Large intestine (tissue), 3 donors: ENCODE measurements at regions not wholly inside any gene's neighbourhood (a gene's known extent, or its start where the extent isn't known, plus 50 kb on each side); places are given as distances from the start of the nearest gene placed in this dataset.

Experiments used
- DNase-seq, 2 donors: peaks; one replicate each; pipeline versions ENCODE4 v3.0.0 to v3.0.0-alpha.2; 2013
- H3K27ac ChIP-seq: one replicate; pipeline ENCODE4 v1.5.1; 2013; ENCODE audit warnings: low read length
- H3K27me3 ChIP-seq: 2 replicates; pipeline ENCODE4 v1.6.1; 2013; ENCODE audit warnings: low read length; ENCODE audit not compliant: control insufficient read depth, insufficient read depth
- H3K36me3 ChIP-seq: 2 replicates; pipeline ENCODE4 v1.6.1; 2013; ENCODE audit warnings: low read length; ENCODE audit not compliant: control insufficient read depth, insufficient read depth
- H3K4me1 ChIP-seq: one replicate; pipeline ENCODE4 v1.6.1; 2013; ENCODE audit warnings: low read length; ENCODE audit not compliant: control insufficient read depth, insufficient read depth
- H3K4me3 ChIP-seq: one replicate; pipeline ENCODE4 v1.5.1; 2013; ENCODE audit warnings: low read length
- H3K9me3 ChIP-seq: one replicate; pipeline ENCODE4 v1.6.1; 2013; ENCODE audit warnings: mild to moderate bottlenecking, low read depth, low read length, moderate library complexity; ENCODE audit not compliant: control insufficient read depth
- WGBS: methylation state at CpG from one replicate; pipeline ENCODE4 v1.1.5; 2013; ENCODE audit warnings: low lambda C conversion rate; ENCODE audit not compliant: insufficient coverage; 5-methylcytosine and 5-hydroxymethylcytosine counted together

- Histone ChIP-seq H3K9me3 (no peaks in the 10 kb centered on the region), H3K27me3 (no peaks in the 10 kb centered on the region), H3K36me3 (no peaks in the 10 kb centered on the region), H3K27ac (no peak overlapping the region), H3K4me1 (no peaks in the 10 kb centered on the region), H3K4me3 (no peak overlapping the region)
- DNase-seq = no peak
- WGBS = no CpG with 5 or more reads among the region's 1 CpG
Measured at GRCh38 chr11:32262367-32262766, 171.5 kb downstream of the RCN1 start.

DNA sequence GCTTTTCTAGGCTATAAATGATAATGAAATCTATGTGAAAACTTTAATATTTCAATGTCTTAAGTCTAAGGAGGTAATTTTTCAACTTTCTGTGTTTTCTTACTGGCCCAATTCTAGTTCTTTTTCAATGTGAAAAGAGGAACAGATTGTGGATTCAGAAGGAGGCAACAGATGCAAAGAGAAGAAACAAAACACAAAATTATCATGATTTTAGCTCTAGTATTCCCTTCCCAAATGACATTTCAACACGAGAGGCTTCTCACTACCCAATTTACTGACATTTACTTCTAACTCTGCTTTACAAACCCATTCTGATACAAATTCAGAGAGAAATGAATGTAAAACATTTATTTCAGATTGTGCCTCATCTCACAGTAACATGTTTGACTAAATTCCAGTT, 169.4 kb downstream of the WT1 start:
- Histone ChIP-seq H3K9me3 (no peaks in the 10 kb centered on the region), H3K4me3 (no peak overlapping the region), H3K27ac (no peak overlapping the region), H3K4me1 (no peaks in the 10 kb centered on the region), H3K27me3 (no peaks in the 10 kb centered on the region), H3K36me3 (no peaks in the 10 kb centered on the region)
- WGBS = no CpG with 5 or more reads among the region's 1 CpG
- no peak for DNase-seq

DNA sequence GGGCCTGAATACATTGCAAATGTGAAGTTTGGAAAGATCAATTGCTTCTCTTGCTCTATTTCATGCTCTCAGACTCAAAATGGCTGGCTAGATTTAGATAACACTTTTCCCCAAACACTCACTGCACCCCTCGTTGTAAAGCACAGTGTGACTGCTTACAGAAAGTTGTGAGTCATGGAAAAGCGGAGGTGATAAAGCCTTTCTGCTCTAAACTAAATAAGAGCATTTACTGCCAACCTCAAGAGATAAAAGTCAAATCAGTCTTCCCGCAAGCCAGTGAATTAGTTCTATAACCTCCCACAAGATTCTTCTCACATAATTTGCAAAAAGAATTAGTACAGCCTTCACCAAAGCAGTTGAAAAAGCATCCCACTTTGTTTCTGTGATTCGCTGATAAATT, 168.7 kb downstream of the WT1 start:
- H3K27me3 ChIP-seq = no peaks in the 10 kb centered on the region
- 80% methylated on average over 1 of the region's 4 CpGs for WGBS
- no peaks in the 10 kb centered on the region for H3K4me1 ChIP-seq
- H3K27ac ChIP-seq = no peak overlapping the region
- no peaks in the 10 kb centered on the region for H3K36me3 ChIP-seq
- no peaks in the 10 kb centered on the region for H3K9me3 ChIP-seq
- DNase-seq = no peak
- H3K4me3 ChIP-seq = no peak overlapping the region

DNA sequence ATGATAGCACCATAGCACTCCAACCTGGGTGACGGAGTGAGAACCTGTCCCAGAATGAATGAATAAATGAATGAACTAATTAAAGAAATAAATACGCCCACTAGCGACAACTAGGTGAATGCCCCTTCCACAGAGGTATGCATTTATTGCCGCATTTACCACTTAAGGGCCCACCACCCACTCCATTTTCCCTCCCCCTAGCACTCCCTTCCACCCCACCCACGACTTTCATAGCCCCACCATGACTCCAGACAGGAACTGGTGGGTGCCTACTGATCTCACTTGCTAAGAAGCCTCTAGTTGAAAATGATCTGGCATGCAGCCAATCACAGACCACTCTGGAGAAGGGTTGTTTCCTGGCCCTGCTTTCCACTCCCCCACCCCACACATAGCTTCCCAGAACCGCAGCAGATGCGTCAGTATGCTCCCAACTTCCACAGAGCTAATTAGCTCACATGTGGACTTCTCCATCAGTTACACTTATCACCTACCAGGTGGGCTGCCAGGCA, 167.6 kb downstream of the WT1 start:
- Histone ChIP-seq H3K27ac (no peak overlapping the region), H3K36me3 (no peaks in the 10 kb centered on the region), H3K4me3 (no peak overlapping the region), H3K9me3 (no peaks in the 10 kb centered on the region), H3K4me1 (no peaks in the 10 kb centered on the region), H3K27me3 (no peaks in the 10 kb centered on the region)
- WGBS = no CpG with 5 or more reads among the region's 7 CpGs
- no peak for DNase-seq

GRCh38 chr11:32273931-32274330, 161.4 kb downstream of the WT1 start:
- 82% methylated on average over 2 of the region's 4 CpGs for WGBS
- no peaks in the 10 kb centered on the region for H3K36me3 ChIP-seq
- no peaks in the 10 kb centered on the region for H3K9me3 ChIP-seq
- DNase-seq = no peak
- H3K27me3 ChIP-seq = no peaks in the 10 kb centered on the region
- H3K27ac ChIP-seq = no peak overlapping the region
- H3K4me3 ChIP-seq = no peak overlapping the region
- H3K4me1 ChIP-seq = no peaks in the 10 kb centered on the region

GRCh38 chr11:32279672-32280071, 155.7 kb downstream of the WT1 start:
- H3K4me1 ChIP-seq = no peaks in the 10 kb centered on the region
- H3K27me3 ChIP-seq = no peaks in the 10 kb centered on the region
- no peak for DNase-seq
- H3K36me3 ChIP-seq = no peaks in the 10 kb centered on the region
- H3K9me3 ChIP-seq = no peaks in the 10 kb centered on the region
- no peak overlapping the region for H3K27ac ChIP-seq
- no peak overlapping the region for H3K4me3 ChIP-seq
- WGBS = no CpG with 5 or more reads among the region's 3 CpGs

GRCh38 chr11:32280339-32280738, 155.0 kb downstream of the WT1 start:
- Histone ChIP-seq H3K27ac (no peak overlapping the region), H3K4me1 (no peaks in the 10 kb centered on the region), H3K27me3 (no peaks in the 10 kb centered on the region), H3K4me3 (no peak overlapping the region), H3K9me3 (no peaks in the 10 kb centered on the region), H3K36me3 (no peaks in the 10 kb centered on the region)
- 89% methylated on average over 1 of the region's 1 CpG for WGBS
- DNase-seq = no peak

DNA sequence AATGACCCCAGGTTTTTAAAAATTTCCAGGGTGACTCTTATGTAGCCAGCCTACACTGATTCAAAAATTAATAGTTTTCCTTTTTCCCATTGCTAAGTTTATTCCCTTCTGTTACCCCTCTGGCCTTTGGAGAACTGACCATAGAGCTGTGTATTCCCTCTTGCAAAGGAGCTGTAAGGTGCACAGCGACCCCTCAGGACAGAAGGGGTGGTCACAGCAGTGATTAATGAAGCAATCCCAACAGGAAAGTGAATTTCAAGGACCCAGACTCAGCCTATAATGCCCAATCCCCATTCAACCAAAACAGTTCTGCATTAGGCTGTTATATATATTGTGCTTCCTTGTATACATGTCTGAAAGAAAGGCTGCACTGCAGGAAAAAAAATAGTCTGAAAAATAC, 147.1 kb downstream of the WT1 start:
- H3K4me3 ChIP-seq = no peak overlapping the region
- no peaks in the 10 kb centered on the region for H3K4me1 ChIP-seq
- no peaks in the 10 kb centered on the region for H3K36me3 ChIP-seq
- H3K9me3 ChIP-seq = no peaks in the 10 kb centered on the region
- no peak for DNase-seq
- H3K27me3 ChIP-seq = no peaks in the 10 kb centered on the region
- no peak overlapping the region for H3K27ac ChIP-seq
- WGBS = no CpG with 5 or more reads among the region's 1 CpG

DNA sequence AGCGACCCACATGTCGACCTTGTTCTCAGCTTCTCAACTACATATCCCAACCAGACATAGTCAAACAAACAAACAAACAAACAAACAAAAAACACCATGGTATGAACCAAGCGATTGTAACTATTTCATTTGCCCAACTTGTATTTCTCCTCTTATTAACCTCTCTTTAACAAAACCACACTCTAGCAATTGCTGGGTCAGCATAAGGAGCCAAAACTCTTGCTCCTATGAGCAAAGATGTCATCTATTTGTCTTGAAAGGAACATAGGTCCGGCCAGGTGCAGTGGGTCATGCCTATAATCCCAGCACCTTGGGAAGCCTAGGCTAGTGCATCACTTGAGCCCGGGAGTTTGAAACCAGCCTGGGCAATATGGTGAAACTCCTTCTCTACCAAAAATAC, 145.6 kb downstream of the WT1 start:
- H3K27ac ChIP-seq = no peak overlapping the region

DNA sequence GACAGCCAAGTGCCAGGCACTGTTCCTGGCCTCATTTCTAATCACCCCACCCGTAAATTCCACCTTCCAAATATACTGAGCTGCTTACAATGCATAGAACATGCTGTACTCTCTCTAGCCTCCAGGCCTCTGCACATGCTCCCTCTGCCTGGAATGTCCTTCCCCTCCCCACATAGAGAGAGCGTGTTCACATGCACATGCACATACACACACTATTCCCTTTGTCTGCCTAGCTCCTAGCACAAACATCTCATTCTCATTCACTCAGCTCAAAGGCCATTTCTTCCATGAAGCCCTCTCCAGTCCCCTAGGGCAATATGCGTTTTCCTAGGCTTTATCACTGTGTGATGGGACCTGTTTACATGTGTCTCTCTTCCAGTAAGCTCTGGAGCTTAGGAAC, 144.6 kb downstream of the WT1 start:
- H3K36me3 ChIP-seq = no peaks in the 10 kb centered on the region
- no peaks in the 10 kb centered on the region for H3K27me3 ChIP-seq
- H3K9me3 ChIP-seq = no peaks in the 10 kb centered on the region
- no CpG with 5 or more reads among the region's 3 CpGs for WGBS
- H3K4me3 ChIP-seq = no peak overlapping the region
- H3K27ac ChIP-seq = no peak overlapping the region
- DNase-seq = no peak
- H3K4me1 ChIP-seq = no peaks in the 10 kb centered on the region

More for the DNA sequence above, 145.6 kb downstream of the WT1 start:
- Histone ChIP-seq H3K36me3 (no peaks in the 10 kb centered on the region), H3K4me3 (no peak overlapping the region), H3K9me3 (no peaks in the 10 kb centered on the region), H3K27me3 (no peaks in the 10 kb centered on the region), H3K4me1 (no peaks in the 10 kb centered on the region)
- WGBS = 100% methylated on average over 1 of the region's 5 CpGs
- no peak for DNase-seq

DNA sequence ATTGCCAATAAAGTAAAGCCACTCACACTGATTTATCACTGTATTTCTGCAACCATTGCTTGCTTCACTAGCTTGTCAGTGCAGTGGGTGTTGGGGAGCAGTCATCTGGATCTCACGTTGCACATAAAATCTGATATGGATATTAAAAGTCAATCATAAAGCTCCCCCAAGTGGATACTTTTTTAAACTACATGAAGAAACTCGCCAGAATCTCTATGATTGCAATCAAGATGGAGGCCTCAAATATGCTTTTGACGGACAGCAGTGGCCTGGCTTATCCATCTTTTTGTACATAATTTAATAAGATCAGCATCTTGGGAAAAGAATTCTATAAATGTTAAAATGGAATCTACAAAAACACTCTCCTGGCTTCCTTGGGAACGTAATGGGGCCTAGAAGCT, 137.7 kb downstream of the WT1 start:
- H3K27me3 ChIP-seq = no peaks in the 10 kb centered on the region
- no peak overlapping the region for H3K27ac ChIP-seq
- no peaks in the 10 kb centered on the region for H3K36me3 ChIP-seq
- no peaks in the 10 kb centered on the region for H3K4me1 ChIP-seq
- no peaks in the 10 kb centered on the region for H3K9me3 ChIP-seq
- no peak for DNase-seq
- no CpG with 5 or more reads among the region's 4 CpGs for WGBS
- no peak overlapping the region for H3K4me3 ChIP-seq
